Transverse colon (tissue), 4 donors: ENCODE measurements at regions not wholly inside any gene's neighbourhood (a gene's known extent, or its start where the extent isn't known, plus 50 kb on each side); places are given as distances from the start of the nearest gene placed in this dataset.

ENCODE experiments used
- POLR2A ChIP-seq: fragments of 450-650 bp; IDR thresholded peaks from one replicate; pipeline ENCODE4 v1.6.1; 2016; ENCODE audit warnings: antibody characterized with exemption, mild to moderate bottlenecking, moderate library complexity
- POLR2AphosphoS5 ChIP-seq, 3 donors: sonication (generic); formaldehyde crosslinking; IDR thresholded peaks; one replicate each; pipeline ENCODE4 v1.6.1; 2016; ENCODE audit warnings: antibody characterized with exemption in 3 of 3
- TF ChIP-seq, protein P1 (sequence below), 5 experiments: fragments of 200-600 bp in 3 of 5; fragments of 450-650 bp in 2 of 5; sonication (generic) in 3 of 5; IDR thresholded peaks; 1 replicate in 2 of 5; 2 replicates in 3 of 5; pipeline ENCODE4 v1.5.1; 2016 to 2017; ENCODE audit warnings: antibody characterized with exemption in 5 of 5, inconsistent platforms in 3 of 5, mild to moderate bottlenecking in 2 of 5, moderate library complexity in 1 of 5

DNA sequence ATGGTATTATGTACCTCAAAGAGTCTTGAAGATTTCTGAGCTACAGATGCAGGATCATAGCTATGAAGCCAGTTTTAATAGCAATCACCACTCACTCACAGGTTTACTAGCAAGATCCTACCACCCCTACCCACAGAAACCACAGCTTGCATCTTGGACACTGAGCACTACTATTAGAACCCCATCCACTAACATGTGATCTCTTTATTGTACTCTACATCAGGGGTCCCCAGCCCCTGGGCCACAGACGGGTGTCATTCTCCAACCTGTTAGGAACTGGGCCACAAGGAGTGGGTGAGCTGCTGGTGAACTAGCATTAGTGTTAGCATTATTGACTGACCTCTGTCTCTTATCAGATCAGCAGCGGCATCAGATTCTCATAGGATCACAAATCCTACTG is 844.8 kb upstream of the CHORDC1 start:
- TF ChIP-seq, protein P1, sequence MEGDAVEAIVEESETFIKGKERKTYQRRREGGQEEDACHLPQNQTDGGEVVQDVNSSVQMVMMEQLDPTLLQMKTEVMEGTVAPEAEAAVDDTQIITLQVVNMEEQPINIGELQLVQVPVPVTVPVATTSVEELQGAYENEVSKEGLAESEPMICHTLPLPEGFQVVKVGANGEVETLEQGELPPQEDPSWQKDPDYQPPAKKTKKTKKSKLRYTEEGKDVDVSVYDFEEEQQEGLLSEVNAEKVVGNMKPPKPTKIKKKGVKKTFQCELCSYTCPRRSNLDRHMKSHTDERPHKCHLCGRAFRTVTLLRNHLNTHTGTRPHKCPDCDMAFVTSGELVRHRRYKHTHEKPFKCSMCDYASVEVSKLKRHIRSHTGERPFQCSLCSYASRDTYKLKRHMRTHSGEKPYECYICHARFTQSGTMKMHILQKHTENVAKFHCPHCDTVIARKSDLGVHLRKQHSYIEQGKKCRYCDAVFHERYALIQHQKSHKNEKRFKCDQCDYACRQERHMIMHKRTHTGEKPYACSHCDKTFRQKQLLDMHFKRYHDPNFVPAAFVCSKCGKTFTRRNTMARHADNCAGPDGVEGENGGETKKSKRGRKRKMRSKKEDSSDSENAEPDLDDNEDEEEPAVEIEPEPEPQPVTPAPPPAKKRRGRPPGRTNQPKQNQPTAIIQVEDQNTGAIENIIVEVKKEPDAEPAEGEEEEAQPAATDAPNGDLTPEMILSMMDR (IDR thresholded peaks at IDR 0.05): no peak
- TF ChIP-seq POLR2A: no peak
- TF ChIP-seq POLR2AphosphoS5 (IDR thresholded peaks at IDR 0.05): no peak
